PC-3 (cell line): ENCODE measurements at regions not wholly inside any gene's neighbourhood (a gene's known extent, or its start where the extent isn't known, plus 50 kb on each side); places are given as distances from the start of the nearest gene placed in this dataset.

ENCODE experiments used
- CTCF ChIP-seq: fragments of 300-600 bp; sonication (generic); conservative IDR thresholded peaks from 2 replicates; pipeline ENCODE4 v1.5.1; 2017; ENCODE audit warnings: antibody characterized with exemption, low read depth, mild to moderate bottlenecking, low read length
- EZH2 ChIP-seq: fragments of 300-600 bp; sonication (generic); IDR thresholded peaks from one replicate; pipeline ENCODE4 v1.6.1; 2017; ENCODE audit warnings: antibody characterized with exemption, mild to moderate bottlenecking, low read length; ENCODE audit not compliant: unreplicated experiment

GRCh38 chr11:25860677-25861450 lies 471.1 kb upstream of the ANO3 start:
- TF ChIP-seq CTCF = no peak
- no peak for TF ChIP-seq EZH2
